Activated CD4-positive, alpha-beta T cell treated with anti-CD3 and anti-CD28 coated beads, Interleukin-2, amount 10 ng/mL, durations not matched to agents 24 days and 14 days (primary cell): ENCODE measurements at regions not wholly inside any gene's neighbourhood (a gene's known extent, or its start where the extent isn't known, plus 50 kb on each side); places are given as distances from the start of the nearest gene placed in this dataset.
"Not testable (repeated sequence)": the region's sequence is repeated elsewhere in the genome, so short reads cannot be mapped to it uniquely, and the experiment has no call there.

Experiments used
- DNase-seq: peaks from one replicate; pipeline ENCODE4 v3.0.0; 2022
- H3K27ac Mint-ChIP-seq: one replicate; pipeline ENCODE4 v1.8.0; 2022; ENCODE audit warnings: mild to moderate bottlenecking, mixed read lengths
- H3K27me3 Mint-ChIP-seq: one replicate; pipeline ENCODE4 v1.8.0; 2022; ENCODE audit warnings: mixed read lengths
- H3K36me3 Mint-ChIP-seq: one replicate; pipeline ENCODE4 v1.8.0; 2022; ENCODE audit warnings: low read depth, mild to moderate bottlenecking, mixed read lengths
- H3K4me1 Mint-ChIP-seq: one replicate; pipeline ENCODE4 v1.8.0; 2021; ENCODE audit warnings: mixed read lengths
- H3K4me3 Mint-ChIP-seq: one replicate; pipeline ENCODE4 v1.8.0; 2022; ENCODE audit warnings: mild to moderate bottlenecking, moderate library complexity, mixed read lengths
- H3K9me3 Mint-ChIP-seq: one replicate; pipeline ENCODE4 v1.8.0; 2021; ENCODE audit warnings: mixed read lengths
- intact Hi-C: fragments of 100-400 bp; cut with micrococcal nuclease; formaldehyde crosslinking; loops from one replicate; pipeline ENCODE4 v1.15.1; 2023

DNA sequence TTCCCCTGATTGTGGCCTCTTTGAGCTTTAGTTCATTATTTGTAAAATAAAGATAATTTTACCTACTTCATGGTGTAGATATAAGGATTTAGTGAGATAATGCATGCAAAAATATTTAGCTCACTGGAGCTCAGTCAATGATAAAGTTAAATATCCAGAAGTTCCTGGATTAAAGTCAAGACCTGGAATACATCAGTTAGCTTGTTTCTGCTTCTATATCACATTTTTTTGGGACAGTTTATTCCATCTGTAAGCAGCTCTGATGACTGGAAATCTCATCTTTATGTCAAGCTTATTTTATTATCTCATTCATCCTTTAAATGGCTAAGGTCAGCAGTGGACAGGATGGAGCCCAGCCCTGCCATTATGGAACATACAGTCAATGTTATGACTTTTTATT lies 152.0 kb downstream of the EVA1A start:
- no peak overlapping the region for H3K27ac Mint-ChIP-seq
- no peak for DNase-seq
- H3K36me3 Mint-ChIP-seq = no peaks in the 10 kb centered on the region
- intact Hi-C loops = no loop called here
- no peak overlapping the region for H3K4me3 Mint-ChIP-seq
- H3K4me1 Mint-ChIP-seq = no peaks in the 10 kb centered on the region
- no peaks in the 10 kb centered on the region for H3K9me3 Mint-ChIP-seq
- peaks cover 5% of the 10 kb centered on the region for H3K27me3 Mint-ChIP-seq

DNA sequence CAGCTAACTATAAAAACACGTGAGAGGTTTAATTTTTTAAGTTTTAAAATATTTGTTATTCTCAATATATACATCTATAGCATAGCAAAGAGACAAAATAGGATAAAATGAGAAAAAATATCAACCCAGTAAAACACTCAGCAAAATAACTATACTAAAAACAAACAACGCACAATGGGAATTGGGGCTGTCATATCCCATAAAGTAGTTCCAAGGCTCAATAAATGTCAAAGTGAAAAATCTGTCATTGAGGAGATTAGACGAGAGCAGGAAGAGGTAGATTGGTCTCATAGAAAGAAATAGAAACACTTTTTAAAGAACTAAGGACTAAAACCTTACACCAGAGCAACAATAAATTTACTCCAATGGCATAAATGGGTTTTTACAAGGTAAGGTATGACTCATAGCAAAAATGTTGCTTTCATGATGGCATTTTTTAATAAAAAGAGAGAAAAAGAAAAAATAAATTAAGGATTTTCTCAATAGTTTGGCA lies 153.7 kb downstream of the EVA1A start:
- intact Hi-C loops = no loop called here
- Mint-ChIP-seq H3K27ac (no peak overlapping the region), H3K36me3 (no peaks in the 10 kb centered on the region), H3K9me3 (no peaks in the 10 kb centered on the region), H3K4me3 (no peak overlapping the region), H3K27me3 (peaks cover 10% of the 10 kb centered on the region), H3K4me1 (no peaks in the 10 kb centered on the region)
- no peak for DNase-seq

DNA sequence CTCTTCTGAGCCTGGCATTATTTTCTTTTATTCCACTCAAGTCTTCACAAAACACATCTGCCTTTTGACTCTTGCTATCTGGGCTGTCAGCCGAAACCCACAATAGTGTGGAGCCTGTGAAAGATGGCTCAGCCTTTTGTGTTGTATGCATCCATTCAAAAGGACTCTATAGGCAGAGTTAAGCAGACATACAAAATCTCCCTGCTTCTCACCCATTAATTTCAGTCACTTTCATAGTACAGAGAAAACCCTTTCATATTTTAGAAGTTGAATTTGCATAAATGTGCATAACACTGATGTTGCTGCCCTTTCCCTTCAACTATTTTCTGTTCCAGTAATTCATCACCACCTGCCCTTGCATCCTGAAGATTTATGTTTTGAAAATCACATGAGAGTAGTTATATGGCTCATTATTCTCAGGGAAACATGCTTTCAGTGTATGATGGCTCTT lies 154.6 kb downstream of the EVA1A start:
- intact Hi-C loops = no loop called here
- peaks cover 10% of the 10 kb centered on the region for H3K27me3 Mint-ChIP-seq
- no peaks in the 10 kb centered on the region for H3K4me1 Mint-ChIP-seq
- H3K4me3 Mint-ChIP-seq = no peak overlapping the region
- no peak overlapping the region for H3K27ac Mint-ChIP-seq
- no peaks in the 10 kb centered on the region for H3K36me3 Mint-ChIP-seq
- DNase-seq = peak; percentile 41
- no peaks in the 10 kb centered on the region for H3K9me3 Mint-ChIP-seq

DNA sequence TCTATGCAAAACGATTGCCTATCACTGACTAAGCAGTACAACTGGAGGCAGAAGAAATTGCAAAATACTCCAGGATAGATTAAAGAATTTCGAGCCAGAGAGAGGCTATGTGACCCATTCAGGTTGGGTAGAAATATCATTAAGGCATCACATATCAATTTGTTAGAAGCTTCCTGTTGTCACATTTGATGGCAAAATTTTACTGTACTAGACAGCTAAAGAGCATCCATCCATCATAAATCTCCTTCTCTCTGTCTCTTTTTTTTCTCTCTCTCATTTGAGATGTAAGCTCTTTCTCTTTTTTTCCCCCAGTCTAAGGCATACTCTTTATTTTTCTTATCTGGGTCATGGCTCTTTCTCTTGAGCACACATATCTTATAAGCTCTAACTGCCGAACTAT lies 155.7 kb downstream of the EVA1A start:
- H3K9me3 Mint-ChIP-seq = no peaks in the 10 kb centered on the region
- no peak overlapping the region for H3K4me3 Mint-ChIP-seq
- peaks cover 10% of the 10 kb centered on the region for H3K27me3 Mint-ChIP-seq
- H3K27ac Mint-ChIP-seq = no peak overlapping the region
- intact Hi-C loops = loop anchor here (1.0 to 5.0 kb wide), 3 partner anchors 340 to 713 kb away; no protein-coding TSS in a partner anchor
- H3K36me3 Mint-ChIP-seq = no peaks in the 10 kb centered on the region
- DNase-seq = no peak
- H3K4me1 Mint-ChIP-seq = no peaks in the 10 kb centered on the region

DNA sequence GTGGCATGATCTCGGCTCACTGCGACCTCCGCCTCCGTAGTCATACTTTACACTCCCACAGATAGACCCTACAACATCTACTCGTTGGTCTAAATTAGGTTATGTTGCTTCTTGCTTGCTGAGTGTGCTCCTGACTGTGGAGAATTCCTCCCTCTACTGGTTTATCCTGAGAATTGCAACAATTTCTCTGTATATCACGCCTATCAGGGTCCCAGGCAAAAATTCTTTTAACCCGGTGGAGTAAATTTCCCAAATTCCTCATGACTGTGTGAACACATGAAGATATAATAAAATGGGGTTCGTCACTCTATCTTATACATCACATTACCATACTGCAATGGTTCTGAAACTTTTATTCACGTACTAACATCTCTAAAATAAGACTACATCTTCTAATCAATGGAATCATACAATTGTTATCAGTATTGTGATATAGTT lies 156.7 kb downstream of the EVA1A start:
- no peak overlapping the region for H3K4me3 Mint-ChIP-seq
- no peak for DNase-seq
- H3K36me3 Mint-ChIP-seq = no peaks in the 10 kb centered on the region
- peaks cover 10% of the 10 kb centered on the region for H3K27me3 Mint-ChIP-seq
- no peaks in the 10 kb centered on the region for H3K4me1 Mint-ChIP-seq
- intact Hi-C loops = loop anchor here (1.0 to 5.0 kb wide), 3 partner anchors 339 to 712 kb away; no protein-coding TSS in a partner anchor
- H3K27ac Mint-ChIP-seq = no peak overlapping the region
- no peaks in the 10 kb centered on the region for H3K9me3 Mint-ChIP-seq

DNA sequence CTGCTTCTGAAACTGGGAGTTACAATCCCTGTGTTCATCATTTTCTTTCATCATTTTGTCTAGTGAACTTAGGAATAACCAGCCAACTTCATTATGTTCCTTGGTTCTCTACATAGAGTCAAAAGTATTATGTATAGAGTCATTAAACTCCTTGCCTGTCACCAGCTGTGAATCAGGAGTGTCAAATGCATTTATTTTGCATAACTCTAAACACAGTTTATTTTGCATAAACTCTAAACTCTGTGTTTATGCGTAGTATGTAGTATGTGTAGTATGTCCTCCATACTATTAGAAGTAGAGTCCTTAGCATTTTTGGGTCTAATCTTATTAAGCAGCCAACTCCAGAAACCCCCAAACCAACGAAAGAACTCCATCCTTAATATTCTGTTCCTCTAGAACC lies 164.4 kb downstream of the EVA1A start:
- no peaks in the 10 kb centered on the region for H3K27me3 Mint-ChIP-seq
- H3K4me1 Mint-ChIP-seq = no peaks in the 10 kb centered on the region
- no peak for DNase-seq
- no peaks in the 10 kb centered on the region for H3K9me3 Mint-ChIP-seq
- no peak overlapping the region for H3K4me3 Mint-ChIP-seq
- no peaks in the 10 kb centered on the region for H3K36me3 Mint-ChIP-seq
- intact Hi-C loops = no loop called here
- no peak overlapping the region for H3K27ac Mint-ChIP-seq

DNA sequence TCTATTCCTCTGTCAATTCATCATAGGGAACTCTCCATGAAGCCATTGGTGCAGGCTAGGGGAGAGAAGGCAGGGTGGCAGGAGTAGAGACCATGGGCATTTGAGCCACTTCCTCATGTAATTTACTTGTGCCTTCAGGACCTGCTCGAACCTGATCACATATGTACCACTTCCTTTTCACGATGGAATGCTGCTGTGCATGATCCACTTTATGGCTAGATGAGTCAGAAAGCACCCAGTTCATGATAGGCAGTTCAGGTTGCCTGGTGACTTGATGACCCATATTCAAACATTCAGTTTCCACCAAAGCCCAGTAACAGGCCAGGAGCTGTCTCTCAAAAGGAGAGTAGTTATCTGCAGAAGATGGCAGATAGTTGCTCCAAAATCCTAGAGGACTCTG lies 166.0 kb downstream of the EVA1A start:
- H3K4me1 Mint-ChIP-seq, H3K27ac Mint-ChIP-seq, DNase-seq, H3K9me3 Mint-ChIP-seq, H3K27me3 Mint-ChIP-seq, intact Hi-C loops, H3K36me3 Mint-ChIP-seq, H3K4me3 Mint-ChIP-seq: not testable (repeated sequence)

DNA sequence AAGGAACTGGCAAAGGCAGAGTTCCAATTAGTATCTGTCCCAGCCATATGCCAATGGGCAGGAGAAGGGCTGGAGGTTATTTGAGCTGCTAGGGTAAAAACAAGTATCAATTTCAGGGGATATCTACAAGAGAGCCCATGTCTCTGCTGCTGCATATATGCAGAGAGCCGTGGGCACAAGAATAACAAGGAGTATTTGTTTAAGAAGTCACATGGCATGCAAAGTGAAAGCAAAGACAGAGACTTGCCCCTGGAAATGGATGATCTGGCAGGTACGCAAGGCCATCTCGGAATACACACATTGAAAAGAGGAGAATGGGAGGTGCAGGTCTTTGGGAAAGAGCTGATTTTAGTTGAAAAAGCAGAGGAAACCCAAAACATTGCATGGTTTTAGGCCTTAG lies 170.6 kb downstream of the EVA1A start:
- Mint-ChIP-seq H3K27me3 (no peaks in the 10 kb centered on the region), H3K4me1 (no peaks in the 10 kb centered on the region), H3K9me3 (no peaks in the 10 kb centered on the region), H3K36me3 (no peaks in the 10 kb centered on the region), H3K27ac (no peak overlapping the region), H3K4me3 (no peak overlapping the region)
- DNase-seq = no peak
- intact Hi-C loops = no loop called here

DNA sequence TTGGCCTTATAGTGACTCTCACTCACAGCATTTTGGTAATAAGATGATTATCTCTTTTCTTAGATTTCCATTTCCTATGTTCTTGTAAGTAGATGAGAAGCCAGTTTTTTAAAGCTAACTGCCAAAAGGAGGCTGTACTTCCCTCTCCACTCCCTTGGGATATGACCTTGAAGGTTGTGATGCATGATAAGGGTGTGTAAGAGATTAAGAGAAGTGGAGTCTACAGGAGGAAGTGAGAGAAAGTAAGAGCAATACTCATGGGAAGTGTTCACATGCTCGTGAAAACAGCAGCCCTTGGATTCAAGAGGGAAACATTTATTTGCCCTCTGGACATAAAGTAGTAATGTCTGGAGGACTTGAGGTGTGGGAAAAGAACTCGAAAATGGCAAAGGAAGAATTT lies 171.5 kb downstream of the EVA1A start:
- Mint-ChIP-seq H3K9me3 (no peaks in the 10 kb centered on the region), H3K36me3 (no peaks in the 10 kb centered on the region), H3K4me3 (no peak overlapping the region), H3K27ac (no peak overlapping the region), H3K27me3 (no peaks in the 10 kb centered on the region), H3K4me1 (no peaks in the 10 kb centered on the region)
- no peak for DNase-seq
- intact Hi-C loops = no loop called here

DNA sequence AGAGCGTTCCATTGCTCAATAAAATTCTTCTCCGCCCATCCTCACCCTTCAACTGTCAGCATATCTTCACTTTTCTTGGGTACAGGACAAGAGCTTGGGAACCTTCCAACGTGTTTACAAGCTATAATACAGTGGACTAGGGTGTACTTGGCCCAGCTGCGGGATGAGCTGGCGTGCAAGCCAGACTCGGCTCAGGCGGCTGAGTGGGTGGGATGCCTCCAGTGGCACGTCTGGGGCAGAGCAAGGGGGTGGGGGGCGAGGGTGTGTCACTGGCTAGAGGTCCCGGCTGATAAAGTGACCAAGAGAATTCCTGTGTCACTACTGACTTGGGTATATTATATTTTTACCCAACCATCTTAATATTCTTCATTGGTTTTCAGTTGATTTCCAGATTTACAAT lies 179.7 kb downstream of the EVA1A start:
- Mint-ChIP-seq H3K4me3 (no peak overlapping the region), H3K9me3 (no peaks in the 10 kb centered on the region), H3K27me3 (no peaks in the 10 kb centered on the region), H3K36me3 (no peaks in the 10 kb centered on the region), H3K4me1 (no peaks in the 10 kb centered on the region), H3K27ac (no peak overlapping the region)
- no peak for DNase-seq
- intact Hi-C loops = no loop called here

DNA sequence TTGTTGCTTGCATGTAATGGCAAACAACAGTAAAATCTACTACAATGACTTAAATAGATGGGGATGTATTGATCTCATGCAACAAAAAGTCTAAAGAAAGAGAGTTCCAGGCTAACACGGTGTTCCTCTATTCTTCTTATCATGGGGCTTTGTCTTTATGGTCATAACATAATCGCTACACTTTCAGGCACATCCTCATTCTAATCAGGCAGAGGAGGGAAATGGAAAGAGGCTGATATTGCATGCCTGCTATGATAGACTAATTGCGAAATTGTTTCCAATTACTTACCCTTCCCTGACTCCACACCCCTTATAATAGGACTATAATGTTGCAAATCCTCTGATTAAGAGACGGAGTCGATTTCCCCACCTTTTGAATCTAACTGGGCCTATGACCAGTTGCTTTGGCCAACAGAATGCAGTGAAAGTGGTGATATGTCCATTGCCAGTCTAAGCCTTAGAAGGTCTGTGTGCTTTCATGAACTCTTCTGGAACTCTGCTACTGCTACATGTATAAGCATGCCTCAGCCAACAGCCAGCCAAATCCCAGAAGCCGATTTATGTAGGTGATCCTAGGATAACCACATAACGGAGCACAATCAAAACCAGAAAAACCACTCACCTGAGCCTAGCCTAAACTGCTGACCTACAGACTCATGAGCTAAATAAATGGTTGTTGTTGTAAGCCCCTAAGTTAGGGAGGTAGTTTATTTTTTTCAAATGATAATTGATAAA lies 180.3 kb upstream of the TACR1 start:
- Mint-ChIP-seq H3K9me3 (no peaks in the 10 kb centered on the region), H3K36me3 (no peaks in the 10 kb centered on the region), H3K27ac (no peak overlapping the region), H3K4me1 (no peaks in the 10 kb centered on the region), H3K27me3 (no peaks in the 10 kb centered on the region), H3K4me3 (no peak overlapping the region)
- DNase-seq = no peak
- intact Hi-C loops = no loop called here

DNA sequence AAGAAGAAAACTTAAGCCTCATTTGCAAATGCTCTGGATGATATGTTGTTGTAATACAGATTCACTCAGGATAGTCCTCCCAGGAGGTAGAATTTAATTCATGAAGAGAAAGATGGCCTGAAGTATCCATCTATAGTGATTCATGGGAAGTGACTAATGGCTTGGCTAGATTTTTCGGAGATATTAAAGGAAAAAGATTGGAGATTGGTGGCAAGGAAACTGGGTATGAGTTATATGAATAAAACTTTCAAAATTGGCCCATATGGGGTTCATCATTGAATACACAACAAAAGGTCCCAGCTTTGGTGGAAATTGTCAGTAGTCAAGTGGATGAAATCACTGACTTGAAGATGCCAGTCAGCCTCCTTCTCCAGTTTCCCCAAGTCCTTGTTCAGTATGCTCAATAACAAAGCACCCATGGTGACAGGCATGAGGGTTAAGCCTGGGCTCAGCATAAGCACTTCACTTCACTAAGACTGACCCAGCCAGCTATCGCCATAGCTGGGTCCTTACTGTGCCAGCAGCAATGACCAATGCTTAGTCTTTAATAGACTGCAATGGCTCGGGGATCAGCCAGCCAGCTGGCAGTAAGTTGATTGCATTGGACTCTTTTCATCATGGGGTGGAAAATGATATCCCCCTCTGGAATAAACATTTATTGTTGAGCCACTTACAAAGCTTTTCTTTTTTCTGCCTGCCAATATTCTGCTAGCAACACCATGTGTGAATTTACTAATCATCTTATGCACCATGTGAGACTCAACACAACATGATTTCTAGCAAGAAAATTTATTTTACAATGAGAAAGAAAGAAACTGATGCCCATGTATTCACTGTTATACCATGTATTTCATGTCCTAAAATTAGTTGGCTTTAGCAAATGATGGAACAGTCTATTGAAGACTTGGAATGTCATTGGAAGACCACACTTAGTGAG lies 176.6 kb upstream of the TACR1 start:
- no peak for DNase-seq
- intact Hi-C loops = no loop called here
- Mint-ChIP-seq H3K27me3 (no peaks in the 10 kb centered on the region), H3K4me3 (no peak overlapping the region), H3K4me1 (no peaks in the 10 kb centered on the region), H3K27ac (no peak overlapping the region), H3K36me3 (no peaks in the 10 kb centered on the region), H3K9me3 (peaks cover 3% of the 10 kb centered on the region)

DNA sequence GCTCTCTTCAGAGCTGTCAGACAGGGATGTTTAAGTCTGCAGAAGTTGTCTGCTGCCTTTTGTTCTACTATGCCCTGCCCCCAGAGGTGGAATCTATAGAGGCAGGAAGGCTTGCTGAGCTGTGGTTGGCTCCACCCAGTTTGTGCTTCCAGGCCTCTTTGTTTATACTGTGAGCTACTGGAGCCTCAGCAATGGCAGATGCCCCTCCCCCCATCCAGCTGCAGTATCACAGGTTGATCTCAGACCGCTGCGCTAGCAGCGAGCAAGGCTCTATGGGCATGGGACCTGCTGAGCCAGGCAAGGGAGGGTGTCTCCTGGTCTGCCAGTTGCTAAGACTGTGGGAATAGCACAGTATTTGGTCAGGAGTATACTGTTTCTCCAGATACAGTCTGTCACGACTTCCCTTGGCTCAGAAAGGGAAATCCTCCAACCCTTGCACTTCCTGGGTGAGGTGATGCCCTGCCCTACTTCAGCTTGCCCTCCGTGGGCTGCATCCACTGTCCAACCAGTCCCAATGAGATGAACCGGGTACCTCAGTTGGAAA lies 175.2 kb upstream of the TACR1 start:
- H3K27me3 Mint-ChIP-seq, intact Hi-C loops, DNase-seq, H3K4me3 Mint-ChIP-seq, H3K4me1 Mint-ChIP-seq, H3K36me3 Mint-ChIP-seq, H3K27ac Mint-ChIP-seq: not testable (repeated sequence)
- peaks cover 10% of the 10 kb centered on the region for H3K9me3 Mint-ChIP-seq

DNA sequence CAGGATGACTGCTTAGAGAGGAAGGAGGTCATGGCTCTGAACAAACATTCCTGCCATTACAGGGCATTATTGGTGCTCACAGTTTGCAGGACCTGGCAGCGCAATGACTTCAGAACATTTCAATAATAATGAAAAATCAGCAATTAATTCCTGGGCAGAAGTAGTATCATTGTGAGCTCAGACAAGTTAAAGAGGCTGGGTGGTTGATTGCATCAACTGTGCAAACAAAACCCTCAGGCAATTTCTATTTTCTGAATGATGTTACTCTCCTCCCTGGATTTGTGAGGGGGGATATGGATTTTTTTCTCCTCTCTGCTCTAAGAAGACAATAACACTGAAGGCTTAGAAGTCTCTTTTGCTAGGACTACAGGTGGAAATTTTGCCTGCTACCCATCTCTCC lies 168.1 kb upstream of the TACR1 start:
- H3K36me3 Mint-ChIP-seq = no peaks in the 10 kb centered on the region
- H3K9me3 Mint-ChIP-seq = peaks cover 19% of the 10 kb centered on the region
- no peak for DNase-seq
- no peak overlapping the region for H3K4me3 Mint-ChIP-seq
- H3K4me1 Mint-ChIP-seq = no peaks in the 10 kb centered on the region
- no peak overlapping the region for H3K27ac Mint-ChIP-seq
- H3K27me3 Mint-ChIP-seq = no peaks in the 10 kb centered on the region
- intact Hi-C loops = no loop called here
